Skeletal muscle cell (primary cell): ENCODE measurements at regions not wholly inside any gene's neighbourhood (a gene's known extent, or its start where the extent isn't known, plus 50 kb on each side); places are given as distances from the start of the nearest gene placed in this dataset.
"Not testable (repeated sequence)": the region's sequence is repeated elsewhere in the genome, so short reads cannot be mapped to it uniquely, and the experiment has no call there.

ENCODE experiments used
- DNase-seq: peaks from one replicate; pipeline ENCODE4 v3.0.0-alpha.2; 2010; ENCODE audit warnings: low read depth
- H3K4me3 ChIP-seq: 2 replicates; pipeline ENCODE4 v1.5.1; 2011; ENCODE audit warnings: low read depth, mild to moderate bottlenecking, control low read depth, low read length, moderate library complexity

DNA sequence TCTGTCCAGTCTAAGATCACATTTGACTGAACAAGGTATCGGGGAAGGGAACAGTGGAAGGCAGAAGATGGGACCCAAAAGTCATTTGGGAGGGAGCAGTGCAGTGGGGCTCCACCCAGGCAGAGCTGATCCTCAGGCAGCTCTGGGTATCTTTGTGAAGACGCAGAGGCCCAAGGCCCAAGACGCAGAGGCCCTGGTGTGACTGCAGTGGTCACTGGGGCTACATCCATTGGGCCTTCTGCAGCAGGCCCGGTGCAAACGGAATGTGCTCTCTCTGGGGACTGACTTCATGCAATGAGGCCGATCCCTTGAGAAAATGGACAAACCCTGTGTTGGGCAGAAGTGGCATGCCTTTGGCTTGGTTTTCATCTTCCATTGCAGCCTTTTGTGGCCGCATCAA lies 463.4 kb upstream of the ZNF507 start:
- no peak for DNase-seq
- H3K4me3 ChIP-seq = no peak overlapping the region

GRCh38 chr19:31882709-31883108 lies 462.7 kb upstream of the ZNF507 start:
- no peak for DNase-seq
- H3K4me3 ChIP-seq = no peak overlapping the region

GRCh38 chr19:31883296-31883990 lies 462.0 kb upstream of the ZNF507 start:
- no peak overlapping the region for H3K4me3 ChIP-seq
- DNase-seq = no peak

DNA sequence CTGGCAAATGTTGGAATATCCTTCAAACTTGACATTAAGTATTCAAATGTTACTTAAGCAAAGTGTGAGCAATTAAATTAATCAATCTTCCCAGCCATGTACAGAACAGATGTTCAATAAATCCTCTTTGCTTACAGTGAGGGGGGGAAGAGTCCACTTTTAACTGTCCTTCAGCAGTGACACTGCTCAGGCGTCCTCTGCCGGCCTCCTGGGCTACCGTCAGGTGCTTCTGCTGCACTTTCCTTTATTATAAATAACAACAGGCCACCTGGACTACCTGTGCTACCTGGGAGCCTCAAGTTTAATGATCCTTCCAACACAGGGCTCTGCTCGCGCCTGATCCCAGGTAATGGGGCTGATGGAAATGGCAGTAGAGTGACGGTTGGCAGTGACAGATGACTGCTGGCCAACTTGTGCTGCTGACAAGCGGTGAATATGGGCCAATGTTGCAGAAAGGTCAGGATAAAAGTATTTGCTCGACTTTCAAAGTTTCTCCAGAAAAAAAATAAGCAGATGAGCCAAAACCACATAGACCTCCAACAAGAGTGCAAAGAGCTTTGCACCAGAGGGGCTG lies 460.0 kb upstream of the ZNF507 start:
- no peak for DNase-seq
- H3K4me3 ChIP-seq = no peak overlapping the region

GRCh38 chr19:31890230-31890629 lies 455.2 kb upstream of the ZNF507 start:
- no peak for DNase-seq
- H3K4me3 ChIP-seq = no peak overlapping the region

- no peak for DNase-seq
- H3K4me3 ChIP-seq = no peak overlapping the region
These were observed 453.4 kb upstream of the ZNF507 start for GRCh38 chr19:31892060-31892459.

DNA sequence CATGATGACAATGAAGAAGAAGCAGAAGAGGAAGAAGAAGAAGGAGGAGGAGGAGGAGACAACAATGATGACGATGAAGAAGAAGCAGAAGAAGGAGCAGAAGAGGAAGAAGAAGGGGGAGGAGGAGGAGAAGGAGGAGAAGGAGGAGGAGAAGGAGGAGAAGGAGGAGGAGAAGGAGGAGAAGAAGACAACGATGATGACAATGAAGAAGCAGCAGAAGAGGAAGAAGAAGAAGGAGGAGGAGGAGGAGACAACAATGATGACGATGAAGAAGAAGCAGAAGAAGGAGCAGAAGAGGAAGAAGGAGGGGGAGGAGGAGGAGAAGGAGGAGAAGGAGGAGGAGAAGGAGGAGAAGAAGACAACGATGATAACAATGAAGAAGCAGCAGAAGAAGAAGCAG lies 451.9 kb upstream of the ZNF507 start:
- not testable (repeated sequence) for DNase-seq, H3K4me3 ChIP-seq

GRCh38 chr19:31894451-31894850 lies 451.0 kb upstream of the ZNF507 start:
- H3K4me3 ChIP-seq = no peak overlapping the region
- DNase-seq = no peak

DNA sequence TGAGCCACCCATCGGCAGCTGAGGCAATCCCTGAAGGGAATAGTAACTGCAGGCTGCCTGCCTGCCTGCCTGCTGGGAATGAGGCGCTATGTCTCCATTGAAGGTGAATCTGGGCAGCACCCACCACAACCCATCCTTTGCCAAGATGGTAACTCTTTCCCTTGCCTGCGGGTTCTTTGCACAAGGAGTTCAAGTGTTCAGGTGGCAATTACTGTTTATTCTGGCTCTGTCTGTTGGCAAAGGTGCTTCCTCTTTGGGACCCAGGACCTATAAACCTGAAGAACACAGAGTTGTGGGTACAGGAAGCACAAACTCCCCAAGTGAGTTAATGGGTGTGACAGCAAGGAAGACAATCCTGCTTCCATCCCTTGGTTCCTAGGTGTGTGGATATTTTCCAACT lies 448.1 kb upstream of the ZNF507 start:
- no peak overlapping the region for H3K4me3 ChIP-seq
- DNase-seq = no peak

GRCh38 chr19:31900991-31901390 lies 444.4 kb upstream of the ZNF507 start:
- no peak overlapping the region for H3K4me3 ChIP-seq
- DNase-seq = no peak

- H3K4me3 ChIP-seq = no peak overlapping the region
- no peak for DNase-seq
These were observed 442.6 kb upstream of the ZNF507 start for GRCh38 chr19:31902821-31903220.

DNA sequence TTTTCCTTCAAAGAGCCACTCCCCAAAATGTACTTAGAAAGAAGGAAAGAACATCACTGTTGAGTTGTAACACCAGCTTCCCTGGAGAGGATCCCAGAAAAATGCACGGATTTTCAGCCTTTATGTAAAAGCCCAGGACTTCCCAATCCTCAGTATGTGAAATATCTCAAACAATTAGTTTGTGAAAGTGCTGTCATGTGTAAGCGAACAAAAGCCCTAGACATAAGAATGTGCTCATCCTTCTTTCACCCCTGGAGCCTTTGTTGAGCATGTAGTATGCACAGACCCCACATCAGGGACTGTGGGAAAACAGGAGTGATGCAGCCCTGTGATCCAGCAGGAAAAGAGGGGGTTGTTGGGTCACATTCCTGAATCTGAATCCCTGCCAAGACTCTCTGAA lies 441.4 kb upstream of the ZNF507 start:
- DNase-seq = no peak
- no peak overlapping the region for H3K4me3 ChIP-seq

- DNase-seq = no peak
- H3K4me3 ChIP-seq = no peak overlapping the region
These were observed 439.1 kb upstream of the ZNF507 start for GRCh38 chr19:31906111-31906871.

- DNase-seq = no peak
- no peak overlapping the region for H3K4me3 ChIP-seq
These were observed 437.7 kb upstream of the ZNF507 start for GRCh38 chr19:31907661-31908060.

DNA sequence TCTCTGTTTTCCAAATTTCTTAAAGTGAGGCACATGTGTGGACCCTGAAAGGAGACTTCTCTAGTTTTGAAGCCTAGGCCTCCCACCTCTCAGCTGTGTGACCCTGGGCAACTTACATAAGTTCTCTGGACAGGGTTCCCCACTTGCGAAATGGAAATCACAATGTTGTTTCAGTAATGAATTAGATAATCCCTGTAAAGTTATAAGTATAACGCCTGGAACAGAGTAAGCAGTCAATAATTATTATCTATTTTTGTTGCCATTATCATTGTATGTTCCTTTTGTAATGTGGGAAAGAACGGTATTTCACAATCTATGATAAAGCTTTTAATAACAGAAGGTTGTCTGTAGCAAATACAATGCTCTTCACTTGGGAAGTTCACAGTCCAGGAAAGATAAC lies 437.3 kb upstream of the ZNF507 start:
- no peak for DNase-seq
- H3K4me3 ChIP-seq = no peak overlapping the region

GRCh38 chr19:31908496-31909225 lies 436.7 kb upstream of the ZNF507 start:
- no peak for DNase-seq
- no peak overlapping the region for H3K4me3 ChIP-seq

- H3K4me3 ChIP-seq = no peak overlapping the region
- DNase-seq = no peak
These were observed 435.2 kb upstream of the ZNF507 start for GRCh38 chr19:31910224-31910623.

GRCh38 chr19:31911577-31911976 lies 433.8 kb upstream of the ZNF507 start:
- no peak overlapping the region for H3K4me3 ChIP-seq
- no peak for DNase-seq

DNA sequence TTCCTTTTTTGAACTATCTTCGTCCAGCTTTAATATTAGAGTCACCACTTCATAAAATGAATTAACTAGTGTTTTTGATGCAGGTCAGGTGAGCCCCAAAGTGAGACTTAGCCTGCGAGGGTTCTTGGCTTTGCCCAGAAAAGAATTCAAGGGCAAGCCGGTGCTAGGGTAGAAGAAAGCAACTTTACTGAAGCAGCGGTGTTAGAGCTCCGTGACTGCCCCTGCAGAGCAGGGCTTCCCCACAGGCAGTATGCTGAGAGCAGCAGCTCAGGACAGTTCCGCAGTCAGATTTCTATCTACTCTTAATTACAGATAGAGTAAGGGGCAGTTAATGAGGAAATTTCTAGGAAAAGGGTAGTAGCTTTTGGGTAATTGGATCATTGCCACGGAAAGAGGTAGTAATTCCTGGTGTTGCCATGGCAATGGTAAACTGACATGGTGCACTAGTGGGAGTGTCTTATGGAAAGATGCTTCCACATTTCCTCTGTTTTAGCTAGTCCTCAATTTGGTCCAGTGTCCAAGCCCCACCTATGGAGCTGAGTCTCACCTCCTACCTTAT lies 432.2 kb upstream of the ZNF507 start:
- no peak overlapping the region for H3K4me3 ChIP-seq
- no peak for DNase-seq

DNA sequence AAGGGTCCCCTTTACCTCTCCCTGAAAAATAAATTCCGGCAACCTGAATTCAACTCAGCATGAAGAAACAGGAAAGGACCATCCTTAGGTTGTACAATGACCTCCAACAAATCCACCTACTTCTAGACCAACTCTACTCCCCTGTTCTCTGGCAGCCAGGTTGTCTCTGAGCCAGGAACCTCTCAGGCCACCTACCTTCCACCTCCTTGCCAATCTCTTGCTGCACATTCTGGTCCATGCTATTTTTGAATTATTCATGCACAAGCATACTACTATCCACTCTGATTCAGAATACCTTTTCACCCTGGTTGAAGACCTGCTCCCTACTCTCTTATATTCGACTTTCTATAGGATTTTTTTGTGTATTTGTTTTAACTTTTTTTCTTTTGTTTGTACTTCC lies 415.0 kb upstream of the ZNF507 start:
- no peak overlapping the region for H3K4me3 ChIP-seq
- no peak for DNase-seq
